IMR-90 (cell line): ENCODE measurements at regions not wholly inside any gene's neighbourhood (a gene's known extent, or its start where the extent isn't known, plus 50 kb on each side); places are given as distances from the start of the nearest gene placed in this dataset.
"Not testable (repeated sequence)": the region's sequence is repeated elsewhere in the genome, so short reads cannot be mapped to it uniquely, and the experiment has no call there.

Experiments used
- ATAC-seq: fragments of 200-7000 bp; cut with Tn5 transposase; 2 replicates; pipeline ENCODE4 v1.9.1; 2020; ENCODE audit warnings: low read depth, mild to moderate bottlenecking, moderate library complexity
- BruUV-seq: library from RNA; stranded (reverse); fragments of 400-500 nt; replicated peaks from 2 replicates; lab custom pipeline; 2021; lab: Mats Ljungman, UMichigan
- CTCF ChIA-PET: fragments of 300-600 bp; formaldehyde crosslinking; extraction: SDS; loops from one replicate; lab custom pipeline; 2021; ENCODE audit warnings: antibody characterized with exemption; lab: Yijun Ruan, JAX
- POLR2A ChIA-PET: fragments of 300-600 bp; sonication (Branson Sonifier 250); formaldehyde crosslinking; loops from one replicate; lab custom pipeline; 2022; ENCODE audit warnings: antibody characterized with exemption; ENCODE audit not compliant: unreplicated experiment; lab: Charles Lee
- DNase-seq: peaks from one replicate; pipeline ENCODE4 v3.0.0; 2013
- H2AFZ ChIP-seq: replicated peaks from 2 replicates; pipeline ENCODE3; 2013; ENCODE audit warnings: low read length, mild to moderate bottlenecking; ENCODE audit not compliant: poor library complexity
- H2AK5ac ChIP-seq: 2 replicates; pipeline ENCODE4 v1.6.1; 2013; ENCODE audit warnings: low read depth, low read length, inconsistent platforms
- H2AK9ac ChIP-seq: replicated peaks from 2 replicates; pipeline ENCODE3; 2013; ENCODE audit warnings: mild to moderate bottlenecking, low read depth, low read length, moderate library complexity; ENCODE audit not compliant: poor library complexity
- H2BK120ac ChIP-seq: 2 replicates; pipeline ENCODE4 v1.6.1; 2013; ENCODE audit warnings: low read depth, low read length, inconsistent platforms
- H2BK15ac ChIP-seq: 3 replicates; pipeline ENCODE4 v1.6.1; 2013; ENCODE audit warnings: low read depth, low read length, inconsistent platforms
- H2BK20ac ChIP-seq: 2 replicates; pipeline ENCODE4 v1.6.1; 2013; ENCODE audit warnings: low read depth, mild to moderate bottlenecking, inconsistent platforms, low read length, moderate library complexity
- H2BK5ac ChIP-seq: 2 replicates; pipeline ENCODE4 v1.6.1; 2013; ENCODE audit warnings: mild to moderate bottlenecking, low read depth, low read length, inconsistent platforms; ENCODE audit not compliant: poor library complexity, severe bottlenecking
- H3K14ac ChIP-seq: replicated peaks from 2 replicates; pipeline ENCODE4 v1.6.1; 2013; ENCODE audit warnings: low read depth, low read length, inconsistent platforms
- H3K18ac ChIP-seq: 2 replicates; pipeline ENCODE4 v1.6.1; 2013; ENCODE audit warnings: low read depth, low read length, control low read depth
- H3K23ac ChIP-seq: 2 replicates; pipeline ENCODE4 v1.6.1; 2013; ENCODE audit warnings: low read depth, low read length, inconsistent platforms
- H3K27ac ChIP-seq: 2 replicates; pipeline ENCODE4 v1.5.1; 2013; ENCODE audit warnings: mild to moderate bottlenecking, control low read depth, low read length; ENCODE audit not compliant: insufficient read depth
- H3K27me3 ChIP-seq: 2 replicates; pipeline ENCODE4 v1.6.1; 2013; ENCODE audit warnings: low read length; ENCODE audit not compliant: control insufficient read depth, insufficient read depth
- H3K36me3 ChIP-seq: 2 replicates; pipeline ENCODE4 v1.6.1; 2013; ENCODE audit warnings: low read length, mixed read lengths; ENCODE audit not compliant: control insufficient read depth, insufficient read depth
- H3K4ac ChIP-seq: 2 replicates; pipeline ENCODE4 v1.6.1; 2013; ENCODE audit warnings: low read depth, low read length, inconsistent platforms
- H3K4me1 ChIP-seq: 2 replicates; pipeline ENCODE4 v1.6.1; 2013; ENCODE audit warnings: low read length, mixed read lengths; ENCODE audit not compliant: control insufficient read depth, insufficient read depth
- H3K4me2 ChIP-seq: 2 replicates; pipeline ENCODE4 v1.6.1; 2013; ENCODE audit warnings: low read depth, mild to moderate bottlenecking, control low read depth, low read length, moderate library complexity
- H3K4me3 ChIP-seq: 2 replicates; pipeline ENCODE4 v1.5.1; 2013; ENCODE audit warnings: low read depth, mild to moderate bottlenecking, control low read depth, low read length, moderate library complexity; ENCODE audit not compliant: insufficient read depth
- H3K56ac ChIP-seq: 2 replicates; pipeline ENCODE4 v1.6.1; 2013; ENCODE audit warnings: low read length, inconsistent platforms; ENCODE audit not compliant: insufficient read depth; ENCODE audit errors: extremely low read depth
- H3K79me1 ChIP-seq, 2 experiments: 2 replicates each; pipeline ENCODE4 v1.6.1; 2013; ENCODE audit warnings: low read length in 2 of 2, inconsistent platforms in 1 of 2, low read depth in 1 of 2
- H3K9ac ChIP-seq: 2 replicates; pipeline ENCODE4 v1.6.1; 2013; ENCODE audit warnings: low read depth, low read length, control low read depth
- H3K9me1 ChIP-seq: 2 replicates; pipeline ENCODE4 v1.6.1; 2013; ENCODE audit warnings: low read length, inconsistent platforms; ENCODE audit not compliant: insufficient read depth
- H3K9me3 ChIP-seq: 2 replicates; pipeline ENCODE4 v1.6.1; 2013; ENCODE audit warnings: low read length; ENCODE audit not compliant: control insufficient read depth, insufficient read depth
- H4K20me1 ChIP-seq: 2 replicates; pipeline ENCODE4 v1.6.1; 2013; ENCODE audit warnings: low read length, inconsistent platforms; ENCODE audit not compliant: insufficient read depth
- H4K5ac ChIP-seq: 2 replicates; pipeline ENCODE4 v1.6.1; 2013; ENCODE audit warnings: mild to moderate bottlenecking, low read depth, low read length, control low read depth
- H4K8ac ChIP-seq, 2 experiments: 2 replicates each; pipeline ENCODE4 v1.6.1; 2013; ENCODE audit warnings: low read depth in 2 of 2, low read length in 2 of 2, control low read depth in 1 of 2, inconsistent platforms in 1 of 2
- H4K91ac ChIP-seq: 2 replicates; pipeline ENCODE4 v1.6.1; 2013; ENCODE audit warnings: low read depth, low read length, inconsistent platforms; ENCODE audit not compliant: insufficient read depth
- CEBPB ChIP-seq: IDR thresholded peaks from 2 replicates; pipeline ENCODE4 v1.6.1; 2012; ENCODE audit warnings: low read depth, low read length, improper control_type of control experiment
- FOS ChIP-seq: fragments of 150-350 bp; IDR thresholded peaks from 2 replicates; pipeline ENCODE4 v1.6.1; 2016; ENCODE audit warnings: low read depth, low read length
- MAZ ChIP-seq: IDR thresholded peaks from 2 replicates; pipeline ENCODE4 v1.6.1; 2012; ENCODE audit warnings: low read depth, mild to moderate bottlenecking, low read length, improper control_type of control experiment, moderate library complexity, borderline replicate concordance
- NFE2L2 ChIP-seq: fragments of 150-350 bp; IDR thresholded peaks from 2 replicates; pipeline ENCODE4 v1.6.1; 2016; ENCODE audit warnings: low read depth, mild to moderate bottlenecking, low read length
- RAD21 ChIP-seq: IDR thresholded peaks from 2 replicates; pipeline ENCODE4 v1.6.1; 2012; ENCODE audit warnings: low read length, improper control_type of control experiment
- RFX5 ChIP-seq: IDR thresholded peaks from 2 replicates; pipeline ENCODE4 v1.8.0; 2012; ENCODE audit warnings: low read depth, mild to moderate bottlenecking, low read length, moderate library complexity
- SMC3 ChIP-seq: fragments of 150-350 bp; IDR thresholded peaks from 2 replicates; pipeline ENCODE4 v1.6.1; 2016; ENCODE audit warnings: low read depth, mild to moderate bottlenecking, antibody characterized with exemption, low read length, moderate library complexity
- WGBS, 2 experiments: methylation state at CpG; one replicate each; pipeline versions ENCODE4 v1.1.5 to v1.1.7; 2013; ENCODE audit warnings: missing lambda C conversion rate in 2 of 2; ENCODE audit not compliant: insufficient read length in 1 of 2; ENCODE audit errors: extremely low coverage in 2 of 2; 5-methylcytosine and 5-hydroxymethylcytosine counted together
- dilution Hi-C: fragments of 300-500 bp; cut with HindIII; formaldehyde crosslinking; loops from one replicate; pipeline ENCODE4 v1.14.3; 2018; ENCODE audit warnings: low sequenced_read_pairs; ENCODE audit not compliant: unreplicated experiment
- in situ Hi-C: fragments of 300-500 bp; cut with MboI; formaldehyde crosslinking; loops from 3 replicates; pipeline ENCODE4 v1.14.3; 2019; ENCODE audit warnings: low sequenced_read_pairs, inconsistent platforms, mixed read lengths
- intact Hi-C: fragments of 100-400 bp; cut with micrococcal nuclease; formaldehyde crosslinking; loops from 2 replicates; pipeline ENCODE4 v1.10.0; 2022
- TF ChIP-seq, protein P1 (sequence below): conservative IDR thresholded peaks from 2 replicates; pipeline ENCODE4 v1.5.1; 2012; ENCODE audit warnings: mild to moderate bottlenecking, low read depth, low read length, improper control_type of control experiment

DNA sequence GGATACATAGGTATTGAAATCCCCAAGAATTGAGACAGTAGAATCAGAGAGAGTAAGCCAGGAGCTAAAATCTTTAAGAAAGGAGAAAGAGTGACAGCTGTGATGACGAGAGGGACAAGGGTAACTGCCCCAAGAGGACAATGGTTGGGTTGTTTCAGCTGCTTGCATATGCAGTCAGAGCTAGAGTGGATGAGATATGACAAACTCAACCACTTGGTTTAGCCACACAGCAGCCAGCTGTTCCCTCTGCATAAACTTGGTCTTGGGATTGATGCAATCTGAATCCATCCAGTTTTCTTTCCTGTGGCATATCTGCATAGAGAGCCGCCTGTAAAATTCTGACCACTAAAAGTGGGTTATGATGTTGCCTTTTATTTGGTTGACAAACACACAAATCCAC is 100.7 kb downstream of the ZNF622 start:
- no peak for ATAC-seq
- Histone ChIP-seq H2BK5ac (no peak overlapping the region), H2BK15ac (no peak overlapping the region), H2AK9ac (no peak overlapping the region), H3K4me1 (no peaks in the 10 kb centered on the region), H4K20me1 (no peaks in the 10 kb centered on the region), H2AK5ac (no peak overlapping the region), H3K56ac (no peak overlapping the region), H4K91ac (no peak overlapping the region), H3K18ac (no peak overlapping the region), H3K79me1 (no peaks in the 10 kb centered on the region), H4K8ac (no peak overlapping the region), H3K36me3 (no peaks in the 10 kb centered on the region), H3K4me3 (no peak overlapping the region), H3K23ac (no peak overlapping the region), H3K4me2 (no peak overlapping the region), H3K14ac (no peak overlapping the region), H3K9ac (no peak overlapping the region), H3K4ac (no peak overlapping the region), H2BK20ac (no peak overlapping the region), H3K9me3 (no peaks in the 10 kb centered on the region), H3K9me1 (no peaks in the 10 kb centered on the region), H2BK120ac (no peak overlapping the region), H3K27ac (no peak overlapping the region), H4K5ac (no peak overlapping the region), H2AFZ (no peak overlapping the region), H3K27me3 (no peaks in the 10 kb centered on the region)
- DNase-seq = no peak
- intact Hi-C loops = no loop called here
- no TSS peak for BruUV-seq
- dilution Hi-C loops = no loop called here
- TF ChIP-seq, protein P1, sequence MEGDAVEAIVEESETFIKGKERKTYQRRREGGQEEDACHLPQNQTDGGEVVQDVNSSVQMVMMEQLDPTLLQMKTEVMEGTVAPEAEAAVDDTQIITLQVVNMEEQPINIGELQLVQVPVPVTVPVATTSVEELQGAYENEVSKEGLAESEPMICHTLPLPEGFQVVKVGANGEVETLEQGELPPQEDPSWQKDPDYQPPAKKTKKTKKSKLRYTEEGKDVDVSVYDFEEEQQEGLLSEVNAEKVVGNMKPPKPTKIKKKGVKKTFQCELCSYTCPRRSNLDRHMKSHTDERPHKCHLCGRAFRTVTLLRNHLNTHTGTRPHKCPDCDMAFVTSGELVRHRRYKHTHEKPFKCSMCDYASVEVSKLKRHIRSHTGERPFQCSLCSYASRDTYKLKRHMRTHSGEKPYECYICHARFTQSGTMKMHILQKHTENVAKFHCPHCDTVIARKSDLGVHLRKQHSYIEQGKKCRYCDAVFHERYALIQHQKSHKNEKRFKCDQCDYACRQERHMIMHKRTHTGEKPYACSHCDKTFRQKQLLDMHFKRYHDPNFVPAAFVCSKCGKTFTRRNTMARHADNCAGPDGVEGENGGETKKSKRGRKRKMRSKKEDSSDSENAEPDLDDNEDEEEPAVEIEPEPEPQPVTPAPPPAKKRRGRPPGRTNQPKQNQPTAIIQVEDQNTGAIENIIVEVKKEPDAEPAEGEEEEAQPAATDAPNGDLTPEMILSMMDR = no peak
- TF ChIP-seq NFE2L2 (no peak), FOS (no peak), RFX5 (no peak), RAD21 (no peak), CEBPB (no peak), MAZ (no peak), SMC3 (no peak)
- 0% methylated on average over 1 of the region's 2 CpGs; no CpG with 5 or more reads in 1 of the 2 experiments for WGBS, 2 experiments
- in situ Hi-C loops = no loop called here
- ChIA-PET CTCF (no interaction called here), POLR2A (no interaction called here)

DNA sequence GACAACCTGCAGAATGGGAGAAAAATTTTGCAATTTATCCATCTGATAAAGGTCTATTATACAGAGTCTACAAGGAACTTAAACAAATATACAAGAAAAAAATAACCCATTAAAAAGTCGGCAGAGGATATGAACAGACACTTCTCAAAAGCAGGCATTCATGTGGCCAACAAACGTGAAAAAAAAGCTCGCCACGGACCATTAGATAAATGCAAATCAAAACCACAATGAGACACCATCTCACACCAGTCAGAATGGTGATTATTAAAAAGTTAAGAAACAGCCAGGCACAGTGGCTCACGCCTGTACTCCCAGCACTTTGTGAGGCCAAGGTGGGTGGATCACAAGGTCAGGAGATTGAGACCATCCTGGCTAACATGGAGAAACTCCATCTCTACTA is 112.2 kb downstream of the ZNF622 start:
- no CpG with 5 or more reads among the region's 5 CpGs for WGBS, 2 experiments

More for the DNA sequence above, 112.2 kb downstream of the ZNF622 start:
- H3K27me3 ChIP-seq, H3K14ac ChIP-seq, H3K36me3 ChIP-seq, dilution Hi-C loops, H2BK120ac ChIP-seq, H3K27ac ChIP-seq, H3K4me1 ChIP-seq, in situ Hi-C loops, intact Hi-C loops, H2BK5ac ChIP-seq, H2AK5ac ChIP-seq, H3K4ac ChIP-seq, H4K20me1 ChIP-seq, DNase-seq, POLR2A ChIA-PET, H3K4me3 ChIP-seq, H3K18ac ChIP-seq, H2AK9ac ChIP-seq, H4K5ac ChIP-seq, H3K56ac ChIP-seq, H4K8ac ChIP-seq, H3K4me2 ChIP-seq, H2AFZ ChIP-seq, H3K9me1 ChIP-seq, ATAC-seq, H3K23ac ChIP-seq, H3K79me1 ChIP-seq, H3K9me3 ChIP-seq, H2BK20ac ChIP-seq, BruUV-seq, H2BK15ac ChIP-seq, H3K9ac ChIP-seq, H4K91ac ChIP-seq: not testable (repeated sequence)
- CTCF ChIA-PET = interaction anchor here (0.7 kb wide), 1 partner anchor 13 kb away, joined by 4 read pairs; no protein-coding TSS in a partner anchor
